Sigmoid colon (tissue), 6 donors: ENCODE measurements at regions not wholly inside any gene's neighbourhood (a gene's known extent, or its start where the extent isn't known, plus 50 kb on each side); places are given as distances from the start of the nearest gene placed in this dataset.
"Not testable (repeated sequence)": the region's sequence is repeated elsewhere in the genome, so short reads cannot be mapped to it uniquely, and the experiment has no call there.

Source experiments
- DNase-seq: peaks from one replicate; pipeline ENCODE4 v3.0.0-alpha.2; 2019
- H3K27ac ChIP-seq, 4 donors: fragments of 200-600 bp; sonication (generic); one replicate each; pipeline ENCODE4 v1.5.1; 2016 to 2019; ENCODE audit warnings: mild to moderate bottlenecking in 1 of 4
- H3K27me3 ChIP-seq, 3 donors: fragments of 200-600 bp; sonication (generic); one replicate each; pipeline ENCODE4 v1.5.1; 2019; ENCODE audit warnings: mild to moderate bottlenecking in 1 of 3
- H3K36me3 ChIP-seq, 4 donors: fragments of 200-600 bp; sonication (generic); one replicate each; pipeline ENCODE4 v1.5.1; 2016 to 2019
- H3K4me1 ChIP-seq, 4 donors: fragments of 200-600 bp; sonication (generic); one replicate each; pipeline ENCODE4 v1.5.1; 2017 to 2019
- H3K4me3 ChIP-seq, 4 donors: fragments of 200-600 bp; sonication (generic); one replicate each; pipeline ENCODE4 v1.5.1; 2017 to 2019; ENCODE audit warnings: mild to moderate bottlenecking in 2 of 4, moderate library complexity in 1 of 4
- H3K9me3 ChIP-seq, 4 donors: fragments of 200-600 bp in 3 of 4; sonication (generic) in 3 of 4; one replicate each; pipeline versions ENCODE4 v1.5.1 to v1.6.1; 2013 to 2019
- CTCF ChIP-seq, 4 experiments: fragments of 450-650 bp in 3 of 4; fragments of 200-600 bp in 1 of 4; IDR thresholded peaks; one replicate each; pipeline ENCODE4 v1.5.1; 2016 to 2019; ENCODE audit warnings: antibody characterized with exemption in 4 of 4, mild to moderate bottlenecking in 3 of 4, moderate library complexity in 2 of 4
- EP300 ChIP-seq, 4 donors: sonication (generic); formaldehyde crosslinking; IDR thresholded peaks; one replicate each; pipeline ENCODE4 v1.6.1; 2017; ENCODE audit warnings: antibody characterized with exemption in 4 of 4
- POLR2A ChIP-seq, 2 donors: fragments of 450-650 bp; IDR thresholded peaks; one replicate each; pipeline ENCODE4 v1.6.1; 2016; ENCODE audit warnings: antibody characterized with exemption in 2 of 2, mild to moderate bottlenecking in 2 of 2, moderate library complexity in 2 of 2
- POLR2AphosphoS5 ChIP-seq, 4 donors: sonication (generic); formaldehyde crosslinking; IDR thresholded peaks; one replicate each; pipeline ENCODE4 v1.6.1; 2017; ENCODE audit warnings: antibody characterized with exemption in 4 of 4
- WGBS, 2 donors: extraction: QIAGEN DNeasy Blood & Tissue Kit; methylation state at CpG; one replicate each; pipeline ENCODE4 v1.1.7; 2013; 5-methylcytosine and 5-hydroxymethylcytosine counted together
- intact Hi-C: fragments of 100-400 bp; cut with DNase I; formaldehyde crosslinking; loops from one replicate; pipeline ENCODE4 v1.15.1; 2023
- donor health status: healthy with polysubstance abuse.
- donor health status: healthy.

DNA sequence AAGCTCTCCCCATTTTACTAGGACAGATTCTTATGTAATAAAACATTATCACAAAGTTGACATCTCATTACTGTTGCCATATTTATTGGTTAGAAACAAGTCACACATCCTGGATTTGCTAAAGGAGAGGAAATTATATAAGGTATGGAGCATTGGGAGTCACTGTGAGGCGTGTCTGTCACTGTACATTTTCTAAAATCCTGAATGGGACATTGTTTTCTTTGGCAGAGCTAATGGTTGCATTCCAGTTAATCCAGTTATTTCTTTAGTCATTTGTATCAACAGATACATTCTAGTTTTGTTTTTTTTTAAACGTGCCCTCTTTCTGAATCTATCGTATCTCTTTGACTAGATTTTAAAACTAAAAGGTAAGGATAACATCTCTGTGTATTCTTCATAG, 70.2 kb upstream of the MITF start:
- H3K27ac ChIP-seq, result no peak overlapping the region
- DNase-seq, result no peak
- intact Hi-C loops, result loop anchor here (5.0 kb wide), 1 partner anchor 362 kb away; no protein-coding TSS in a partner anchor
- no peak overlapping the region for H3K4me3 ChIP-seq
- no peaks in the 10 kb centered on the region for H3K27me3 ChIP-seq
- no peaks in the 10 kb centered on the region for H3K36me3 ChIP-seq
- no peaks in the 10 kb centered on the region for H3K9me3 ChIP-seq
- TF ChIP-seq EP300 (IDR thresholded peaks at IDR 0.05) (no peak), POLR2A (IDR thresholded peaks at IDR 0.05) (no peak), CTCF (IDR thresholded peaks at IDR 0.05) (no peak), POLR2AphosphoS5 (IDR thresholded peaks at IDR 0.05) (no peak)
- 53 to 70% methylated on average over 3 of the region's 3 CpGs for WGBS, 2 donors
- peaks cover 0 to 9% (median 7%) of the 10 kb centered on the region in 4 donors for H3K4me1 ChIP-seq

GRCh38 chr3:69665026-69665737, 74.1 kb upstream of the MITF start:
- H3K9me3 ChIP-seq, result no peaks in the 10 kb centered on the region
- no peak overlapping the region for H3K4me3 ChIP-seq
- peaks cover 0 to 7% (median 0%) of the 10 kb centered on the region in 3 donors for H3K27me3 ChIP-seq
- peaks cover 0 to 9% (median 7%) of the 10 kb centered on the region in 4 donors for H3K4me1 ChIP-seq
- intact Hi-C loops, result loop anchor here (5.0 kb wide), 1 partner anchor 358 kb away; no protein-coding TSS in a partner anchor
- no peaks in the 10 kb centered on the region for H3K36me3 ChIP-seq
- 5 to 34% methylated on average over 4 of the region's 4 CpGs for WGBS, 2 donors
- DNase-seq, result no peak
- peak in 1 of 4 donors; percentile 13 for TF ChIP-seq POLR2AphosphoS5 (IDR thresholded peaks at IDR 0.05)
- TF ChIP-seq POLR2A (IDR thresholded peaks at IDR 0.05), result no peak
- peak overlapping the region in 1 of 4 donors; percentile 1 for H3K27ac ChIP-seq

GRCh38 chr3:69660631-69661030, 78.6 kb upstream of the MITF start:
- Histone ChIP-seq H3K27me3 (peaks cover 0 to 7% (median 0%) of the 10 kb centered on the region in 3 donors), H3K36me3 (no peaks in the 10 kb centered on the region), H3K9me3 (no peaks in the 10 kb centered on the region), H3K4me3 (no peak overlapping the region), H3K4me1 (peaks cover 0 to 9% (median 7%) of the 10 kb centered on the region in 4 donors), H3K27ac (no peak overlapping the region)
- intact Hi-C loops, result no loop called here
- no peak for DNase-seq
- WGBS, 2 donors, result 93 to 98% methylated on average over 36 of the region's 36 CpGs
- TF ChIP-seq POLR2A (IDR thresholded peaks at IDR 0.05) (no peak), EP300 (IDR thresholded peaks at IDR 0.05) (no peak), POLR2AphosphoS5 (IDR thresholded peaks at IDR 0.05) (no peak), CTCF (IDR thresholded peaks at IDR 0.05) (no peak)

DNA sequence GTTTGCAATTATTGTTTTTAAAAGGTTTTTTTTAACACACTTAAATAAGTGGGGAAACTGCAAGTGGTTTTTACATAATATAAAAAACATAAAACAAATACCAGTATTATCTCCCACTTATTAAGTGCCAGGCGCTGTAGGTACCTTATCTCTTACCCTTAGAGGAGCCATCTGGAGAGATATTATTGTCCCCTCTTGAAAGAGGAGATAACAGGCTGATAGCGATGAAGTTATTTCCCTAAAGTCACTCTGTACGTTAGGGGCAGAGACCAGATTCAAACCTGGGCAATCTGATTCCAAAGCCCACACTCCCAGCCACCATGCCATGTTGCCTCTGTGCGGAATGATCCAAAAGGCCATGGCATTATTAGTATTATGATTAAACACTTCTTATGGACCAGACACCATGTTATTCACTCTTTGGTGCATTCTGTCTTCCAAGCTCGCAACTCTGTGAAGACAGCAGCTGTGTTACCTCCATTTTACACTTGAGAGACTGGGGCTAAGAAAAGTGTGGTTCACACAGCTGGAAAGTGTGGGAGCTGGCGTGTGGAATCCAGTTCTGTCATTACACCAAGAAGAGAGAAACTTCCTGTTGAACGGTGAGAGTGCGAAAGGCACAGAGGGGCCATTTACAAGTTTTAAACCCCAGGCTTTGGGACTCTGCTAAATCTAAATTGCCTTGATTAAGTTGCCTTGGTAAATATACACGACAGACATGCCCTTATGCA, 79.9 kb upstream of the MITF start:
- 72 to 77% methylated on average over 9 of the region's 9 CpGs for WGBS, 2 donors
- DNase-seq, result no peak
- H3K9me3 ChIP-seq, result no peaks in the 10 kb centered on the region
- H3K36me3 ChIP-seq, result no peaks in the 10 kb centered on the region
- no peak overlapping the region for H3K4me3 ChIP-seq
- intact Hi-C loops, result no loop called here
- no peak overlapping the region for H3K27ac ChIP-seq
- TF ChIP-seq POLR2A (IDR thresholded peaks at IDR 0.05), result no peak
- no peak for TF ChIP-seq CTCF (IDR thresholded peaks at IDR 0.05)
- no peak for TF ChIP-seq POLR2AphosphoS5 (IDR thresholded peaks at IDR 0.05)
- TF ChIP-seq EP300 (IDR thresholded peaks at IDR 0.05), result no peak
- H3K4me1 ChIP-seq, result peaks cover 0 to 5% (median 0%) of the 10 kb centered on the region in 4 donors
- peaks cover 0 to 7% (median 0%) of the 10 kb centered on the region in 3 donors for H3K27me3 ChIP-seq

DNA sequence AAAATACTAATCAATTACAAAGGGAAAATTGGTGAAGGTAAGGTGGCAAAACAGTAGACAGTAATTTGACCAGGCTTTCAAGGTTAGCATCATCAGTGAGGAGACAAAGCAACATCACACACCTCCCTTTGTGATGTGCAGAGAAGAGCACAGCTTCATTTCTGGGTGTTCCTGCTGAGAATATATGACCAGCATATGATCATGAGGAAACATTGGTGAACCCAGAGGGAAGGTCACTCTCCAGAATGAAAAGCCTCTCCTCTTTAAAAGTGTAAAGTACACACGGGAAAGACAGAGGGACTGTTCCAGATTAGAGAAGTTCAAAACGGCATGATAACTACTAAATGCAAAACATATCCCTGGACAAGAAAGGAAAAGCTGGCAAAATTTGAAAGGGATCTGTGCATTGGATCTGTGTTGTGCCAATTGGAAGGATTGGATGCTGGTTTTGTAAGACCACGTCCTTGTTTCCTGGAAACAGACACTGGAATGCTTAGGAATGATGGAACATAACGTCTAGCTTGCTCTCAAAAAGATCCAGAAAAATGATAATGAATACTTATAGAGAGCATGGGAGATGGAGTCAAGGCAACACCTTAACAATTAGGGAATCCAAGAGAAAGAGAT, 80.6 kb upstream of the MITF start:
- Histone ChIP-seq H3K9me3 (no peaks in the 10 kb centered on the region), H3K36me3 (no peaks in the 10 kb centered on the region), H3K4me3 (no peak overlapping the region), H3K27ac (no peak overlapping the region), H3K4me1 (peaks cover 0 to 13% (median 0%) of the 10 kb centered on the region in 4 donors), H3K27me3 (peaks cover 0 to 7% (median 0%) of the 10 kb centered on the region in 3 donors)
- DNase-seq, result no peak
- 54 to 63% methylated on average over 4 of the region's 4 CpGs for WGBS, 2 donors
- intact Hi-C loops, result no loop called here
- TF ChIP-seq CTCF (IDR thresholded peaks at IDR 0.05), result no peak
- TF ChIP-seq POLR2AphosphoS5 (IDR thresholded peaks at IDR 0.05), result no peak
- TF ChIP-seq POLR2A (IDR thresholded peaks at IDR 0.05), result no peak
- no peak for TF ChIP-seq EP300 (IDR thresholded peaks at IDR 0.05)

DNA sequence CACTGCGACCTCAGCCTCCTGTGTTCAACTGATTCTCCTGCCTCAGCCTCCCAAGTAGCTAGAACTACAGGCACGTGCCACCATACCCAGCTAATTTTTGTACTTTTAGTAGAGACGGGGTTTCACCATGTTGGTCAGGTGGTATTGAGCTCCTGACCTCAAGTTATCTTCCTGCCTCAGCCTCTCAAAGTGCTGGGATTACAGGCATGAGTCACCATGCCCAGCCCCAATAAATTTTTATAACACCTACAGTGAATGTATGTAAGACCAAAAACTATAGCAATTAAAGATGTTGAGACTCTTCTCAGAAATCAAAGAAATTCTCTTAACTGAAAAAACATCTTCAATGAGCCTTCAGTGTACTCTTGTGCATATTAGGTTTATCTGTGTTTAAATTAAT, 82.2 kb upstream of the MITF start:
- intact Hi-C loops, H3K36me3 ChIP-seq, DNase-seq, H3K27ac ChIP-seq, H3K27me3 ChIP-seq, H3K4me3 ChIP-seq, H3K9me3 ChIP-seq: not testable (repeated sequence)
- 40 to 83% methylated on average over 3 of the region's 3 CpGs for WGBS, 2 donors
- H3K4me1 ChIP-seq, result peaks cover 0 to 14% (median 0%) of the 10 kb centered on the region in 4 donors
